Stimulated activated CD8-positive, alpha-beta memory T cell treated with anti-CD3 and anti-CD28 coated beads, Interleukin-2, amount 100 ng/mL, for 48 hours (primary cell): ENCODE measurements at regions not wholly inside any gene's neighbourhood (a gene's known extent, or its start where the extent isn't known, plus 50 kb on each side); places are given as distances from the start of the nearest gene placed in this dataset.
"Not testable (repeated sequence)": the region's sequence is repeated elsewhere in the genome, so short reads cannot be mapped to it uniquely, and the experiment has no call there.

Source experiments
- DNase-seq, 2 donors: peaks; one replicate each; pipeline ENCODE4 v3.0.0-alpha.2; 2020; ENCODE audit warnings: low read depth in 2 of 2

DNA sequence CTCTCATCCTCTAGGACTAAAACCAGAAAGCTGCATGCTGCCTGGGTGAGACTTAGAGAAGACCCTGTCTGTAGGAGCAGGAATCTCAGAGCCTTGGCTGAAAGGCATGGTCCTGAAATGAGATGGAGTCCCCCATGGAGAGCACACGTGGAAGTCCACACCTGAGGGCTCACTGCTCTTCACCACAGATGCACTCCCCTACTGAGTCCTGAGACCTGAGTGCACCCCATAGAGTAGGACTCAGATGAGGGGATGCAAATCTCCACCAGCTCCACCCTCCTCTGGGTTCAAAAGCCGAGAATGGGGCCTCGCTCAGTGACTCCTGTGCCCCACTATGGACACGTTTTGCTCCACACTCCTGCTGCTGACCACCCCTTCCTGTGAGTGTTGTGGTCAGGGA lies 171.4 kb upstream of the TP53TG3 start:
- DNase-seq, result not testable (repeated sequence)

DNA sequence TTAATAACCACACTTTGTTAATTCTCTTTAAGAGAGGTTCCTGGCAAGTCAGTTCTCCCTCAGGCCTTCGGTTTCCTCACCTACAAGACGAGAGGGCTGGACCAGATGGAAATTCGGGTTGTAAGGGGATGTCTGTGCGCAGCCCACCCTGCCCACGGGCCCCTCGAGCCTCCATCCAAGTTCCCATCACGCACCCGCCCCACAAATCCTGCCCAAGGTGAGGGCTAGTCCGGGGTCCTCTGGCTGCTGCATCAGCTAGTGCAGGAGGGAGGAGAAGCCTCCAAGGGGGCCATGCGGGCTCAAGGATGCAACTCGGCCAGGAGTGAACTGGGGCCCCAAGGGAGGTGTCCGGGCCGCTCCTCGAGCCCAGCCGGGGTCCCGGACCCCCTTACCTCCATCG lies 169.6 kb upstream of the TP53TG3 start:
- not testable (repeated sequence) for DNase-seq

DNA sequence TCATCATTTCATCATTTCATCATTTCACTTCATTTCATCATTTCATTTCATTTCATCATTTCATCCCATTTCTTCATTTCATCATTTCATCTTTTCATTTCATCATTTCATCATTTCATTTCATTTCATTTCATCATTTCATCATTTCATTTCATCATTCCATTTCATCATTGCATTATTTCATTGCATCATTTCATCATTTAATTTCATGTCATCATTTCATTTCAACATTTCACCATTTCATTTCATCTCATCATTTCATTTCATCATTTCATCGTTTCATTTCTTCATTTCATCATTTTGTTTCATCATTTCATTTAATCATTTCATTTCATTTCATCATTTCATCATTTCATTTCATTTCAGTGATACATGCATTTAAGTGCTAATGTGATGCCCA lies 166.9 kb upstream of the TP53TG3 start:
- DNase-seq, result not testable (repeated sequence)

DNA sequence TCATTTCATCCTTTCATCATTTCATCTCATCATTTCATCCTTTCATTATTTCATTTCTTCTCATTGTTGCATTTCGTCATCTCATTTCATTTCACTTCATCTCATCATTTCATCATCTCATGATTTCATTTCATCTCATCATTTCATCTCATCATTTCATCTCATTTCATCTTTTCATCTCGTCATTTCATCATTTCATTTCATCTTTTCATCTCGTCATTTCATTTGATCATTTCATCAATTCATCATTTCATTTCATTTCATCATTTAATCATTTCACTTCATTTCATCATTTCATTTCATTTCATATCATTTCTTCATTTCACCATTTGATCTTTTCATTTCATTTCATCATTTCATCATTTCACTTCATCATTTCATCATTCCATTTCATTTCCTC lies 131.3 kb upstream of the TP53TG3 start:
- not testable (repeated sequence) for DNase-seq

DNA sequence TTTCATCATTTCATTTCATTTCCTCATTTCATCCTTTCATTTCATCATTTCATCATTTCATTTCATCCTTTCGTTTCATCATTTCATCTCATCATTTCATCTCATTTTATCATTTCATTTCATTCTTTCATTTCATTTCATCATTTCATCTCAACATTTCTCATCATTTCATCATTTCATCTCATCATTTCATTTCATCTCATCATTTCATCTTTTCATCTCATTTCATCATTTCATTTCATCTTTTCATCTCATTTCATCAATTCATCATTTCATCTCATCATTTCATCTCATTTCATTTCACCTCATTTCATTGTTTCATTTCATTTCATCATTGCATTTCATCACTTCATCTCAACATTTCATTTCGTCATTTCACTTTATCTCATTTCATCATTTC lies 129.7 kb upstream of the TP53TG3 start:
- DNase-seq, result not testable (repeated sequence)
